Astrocyte of the spinal cord (primary cell): ENCODE measurements at regions not wholly inside any gene's neighbourhood (a gene's known extent, or its start where the extent isn't known, plus 50 kb on each side); places are given as distances from the start of the nearest gene placed in this dataset.

Experiments used
- DNase-seq: peaks from one replicate; pipeline ENCODE4 v3.0.0; 2011; ENCODE audit warnings: low read depth, low spot score
- H3K4me3 ChIP-seq: 2 replicates; pipeline ENCODE4 v1.5.1; 2011; ENCODE audit warnings: low read depth, mild to moderate bottlenecking, low read length, moderate library complexity
- in situ Hi-C: cut with HindIII; loops from 2 replicates; pipeline ENCODE4 v1.10.0; 2017; ENCODE audit warnings: low sequenced_read_pairs
- TF ChIP-seq, protein P1 (sequence below): IDR thresholded peaks from 2 replicates; pipeline ENCODE4 v1.5.1; 2012; ENCODE audit warnings: low read depth, mild to moderate bottlenecking, low read length, inconsistent platforms

DNA sequence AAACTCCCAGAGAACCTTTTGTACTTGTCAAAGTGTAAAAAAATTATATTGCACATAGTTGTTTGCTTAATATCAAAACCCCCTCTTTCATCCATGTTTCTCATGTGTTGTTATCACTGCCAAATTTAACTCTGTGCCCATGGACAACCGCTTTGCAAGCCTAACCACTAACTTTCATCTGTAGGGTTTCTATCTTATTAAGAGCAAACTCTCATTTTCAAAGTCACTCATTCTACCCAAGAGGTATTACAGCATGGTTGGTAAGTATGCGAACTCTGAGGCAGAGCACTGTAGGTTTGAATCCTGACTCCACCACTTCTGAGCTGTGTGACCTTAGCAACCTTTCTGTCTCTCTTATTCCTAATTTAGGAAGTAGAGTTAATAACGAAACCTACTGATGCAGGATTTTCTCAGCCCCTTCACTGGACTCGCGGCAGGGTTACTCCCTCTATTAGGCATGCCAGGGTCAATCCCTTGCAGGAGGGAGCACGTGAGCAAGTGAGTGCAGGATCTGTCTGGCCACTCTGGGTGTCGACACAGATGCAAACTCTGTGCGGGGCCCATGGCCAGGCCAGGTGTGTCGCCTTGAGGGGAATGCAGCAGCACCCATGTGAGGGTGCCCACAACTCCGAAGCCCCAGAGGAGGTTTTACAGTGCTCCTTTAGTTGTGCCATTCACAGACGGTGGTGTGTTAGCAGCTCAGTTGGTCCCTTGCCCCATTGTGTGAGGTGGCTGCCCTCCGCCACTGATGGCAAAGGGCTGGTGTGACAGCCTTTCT, 361.5 kb upstream of the ADGRL2 start:
- TF ChIP-seq, protein P1, sequence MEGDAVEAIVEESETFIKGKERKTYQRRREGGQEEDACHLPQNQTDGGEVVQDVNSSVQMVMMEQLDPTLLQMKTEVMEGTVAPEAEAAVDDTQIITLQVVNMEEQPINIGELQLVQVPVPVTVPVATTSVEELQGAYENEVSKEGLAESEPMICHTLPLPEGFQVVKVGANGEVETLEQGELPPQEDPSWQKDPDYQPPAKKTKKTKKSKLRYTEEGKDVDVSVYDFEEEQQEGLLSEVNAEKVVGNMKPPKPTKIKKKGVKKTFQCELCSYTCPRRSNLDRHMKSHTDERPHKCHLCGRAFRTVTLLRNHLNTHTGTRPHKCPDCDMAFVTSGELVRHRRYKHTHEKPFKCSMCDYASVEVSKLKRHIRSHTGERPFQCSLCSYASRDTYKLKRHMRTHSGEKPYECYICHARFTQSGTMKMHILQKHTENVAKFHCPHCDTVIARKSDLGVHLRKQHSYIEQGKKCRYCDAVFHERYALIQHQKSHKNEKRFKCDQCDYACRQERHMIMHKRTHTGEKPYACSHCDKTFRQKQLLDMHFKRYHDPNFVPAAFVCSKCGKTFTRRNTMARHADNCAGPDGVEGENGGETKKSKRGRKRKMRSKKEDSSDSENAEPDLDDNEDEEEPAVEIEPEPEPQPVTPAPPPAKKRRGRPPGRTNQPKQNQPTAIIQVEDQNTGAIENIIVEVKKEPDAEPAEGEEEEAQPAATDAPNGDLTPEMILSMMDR, result no peak
- H3K4me3 ChIP-seq, result no peak overlapping the region
- DNase-seq, result no peak
- in situ Hi-C loops, result no loop called here

DNA sequence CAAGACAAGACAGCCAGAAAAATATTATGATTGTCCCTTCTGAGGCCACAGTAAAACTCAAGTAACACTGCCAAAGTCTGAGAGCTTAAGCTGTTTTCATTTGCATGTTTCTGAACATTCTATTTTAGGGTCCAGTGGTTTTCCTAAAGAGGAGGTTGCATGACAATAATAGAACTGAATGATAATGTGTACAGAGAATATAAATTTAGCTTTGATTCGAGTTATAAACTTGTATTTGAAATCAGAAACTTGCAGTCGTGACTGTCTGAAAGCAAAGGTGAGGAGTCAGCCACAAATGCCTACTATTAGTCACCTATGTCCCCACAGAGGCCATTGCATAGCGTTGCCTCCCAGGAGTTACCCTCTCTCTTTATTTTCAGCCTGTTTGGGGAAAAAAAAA, 363.1 kb upstream of the ADGRL2 start:
- TF ChIP-seq, protein P1, result no peak
- no peak for DNase-seq
- no peak overlapping the region for H3K4me3 ChIP-seq
- in situ Hi-C loops, result no loop called here

DNA sequence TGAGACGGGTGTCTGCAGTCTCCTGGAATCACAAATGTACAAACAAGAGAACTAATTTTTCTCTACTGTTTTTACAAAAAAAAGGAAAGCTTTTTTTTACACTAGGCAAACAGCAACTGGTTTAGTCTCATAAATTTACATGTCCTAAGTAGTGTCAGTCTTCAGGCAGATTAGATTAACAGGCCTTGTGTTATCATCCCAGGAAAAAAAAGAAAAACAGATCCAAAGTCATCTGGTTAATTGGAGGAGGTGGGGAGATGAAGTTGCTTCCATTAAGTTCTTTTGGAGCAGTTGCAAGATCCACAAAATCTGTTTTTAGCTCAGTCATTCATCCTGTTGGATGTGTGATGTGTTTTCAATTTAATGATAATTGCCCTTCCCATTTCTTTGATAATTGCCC, 363.5 kb upstream of the ADGRL2 start:
- DNase-seq, result no peak
- TF ChIP-seq, protein P1, result no peak
- no peak overlapping the region for H3K4me3 ChIP-seq
- in situ Hi-C loops, result no loop called here

DNA sequence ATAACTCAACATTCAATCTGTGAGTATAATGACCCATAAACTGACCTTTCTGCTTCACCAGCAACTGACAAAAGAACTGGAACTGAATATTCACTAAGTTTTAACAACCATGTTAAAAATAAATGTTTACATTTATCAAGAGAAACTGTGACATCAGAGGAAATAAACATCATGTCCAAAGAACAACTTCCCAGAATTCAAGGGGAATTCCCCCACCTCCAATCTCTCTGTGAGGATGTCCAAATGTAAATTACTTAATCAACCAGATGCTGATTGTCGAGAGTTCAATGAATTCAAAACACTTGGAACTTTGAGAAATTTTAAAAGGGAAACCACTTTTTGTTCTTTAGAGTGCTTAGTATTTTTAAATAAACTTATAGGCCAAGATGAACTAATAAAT, 365.6 kb upstream of the ADGRL2 start:
- no peak overlapping the region for H3K4me3 ChIP-seq
- TF ChIP-seq, protein P1, result no peak
- DNase-seq, result no peak
- in situ Hi-C loops, result no loop called here

DNA sequence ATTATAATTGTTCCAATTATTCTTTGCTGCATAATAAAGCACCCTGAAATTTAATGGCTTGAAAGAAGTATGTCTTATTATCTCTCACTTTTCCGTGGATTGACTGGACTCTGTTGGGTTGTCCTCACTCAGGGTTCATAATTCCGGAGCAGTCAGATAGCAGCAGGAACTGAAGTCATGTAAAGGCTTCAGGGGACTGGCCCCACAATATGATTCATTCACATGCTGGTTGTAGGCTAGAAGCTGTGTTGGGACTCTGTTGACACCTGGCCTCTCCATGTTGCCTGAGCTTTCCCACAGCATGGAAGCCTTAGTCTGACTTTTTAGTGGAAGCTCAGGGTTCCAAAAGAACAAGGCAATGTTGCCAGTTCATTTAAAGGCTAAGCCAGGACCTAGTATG, 367.1 kb upstream of the ADGRL2 start:
- H3K4me3 ChIP-seq, result no peak overlapping the region
- no peak for DNase-seq
- TF ChIP-seq, protein P1, result no peak
- in situ Hi-C loops, result no loop called here

DNA sequence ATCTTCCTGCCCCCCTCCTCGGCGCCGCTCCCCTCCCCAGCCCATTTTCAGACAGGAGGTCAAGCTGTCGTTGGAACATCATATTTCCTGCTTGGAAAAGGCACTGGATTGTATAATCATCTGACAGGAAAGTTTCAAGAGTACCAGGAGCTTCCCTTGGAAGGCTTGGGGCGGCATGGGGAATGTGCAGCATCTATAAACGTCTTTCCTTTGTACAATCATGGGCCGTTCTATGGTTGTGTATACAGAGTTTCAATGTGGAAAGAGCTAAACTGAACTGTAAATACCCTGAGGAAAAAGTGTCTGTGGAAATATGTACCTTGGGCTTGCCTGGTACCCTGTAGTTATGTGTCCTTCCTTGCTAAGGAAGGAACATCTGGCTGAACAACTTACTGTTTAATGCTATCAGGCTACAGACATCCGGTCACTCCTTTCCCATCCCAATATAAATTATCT, 368.1 kb upstream of the ADGRL2 start:
- TF ChIP-seq, protein P1, result no peak
- no peak for DNase-seq
- in situ Hi-C loops, result no loop called here
- no peak overlapping the region for H3K4me3 ChIP-seq
